ENCODE measurements at regions not wholly inside any gene's neighbourhood (a gene's known extent, or its start where the extent isn't known, plus 50 kb on each side); places are given as distances from the start of the nearest gene placed in this dataset.

DNA sequence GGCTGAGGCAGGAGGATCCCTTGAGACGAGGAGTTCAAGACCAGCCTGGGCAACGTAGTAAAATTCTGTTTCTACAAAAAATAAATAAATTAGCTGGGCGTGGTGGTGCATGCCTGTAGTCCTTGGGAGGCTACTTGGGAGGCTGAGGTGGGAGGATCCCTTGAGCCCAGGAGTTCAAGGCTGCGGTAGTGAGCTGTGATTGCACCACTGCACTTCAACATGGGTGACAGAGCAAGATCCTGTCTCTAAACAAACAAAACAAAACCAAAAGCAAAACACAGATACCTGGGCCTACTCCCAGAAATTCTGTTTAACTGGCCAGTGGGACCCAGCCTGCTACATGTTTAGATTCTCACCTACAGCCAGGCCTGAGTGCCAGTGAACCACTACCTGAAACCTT lies 74.6 kb upstream of the MEDAG start:
- H3K79me2 ChIP-seq (ENCODE audit: control insufficient read depth, insufficient read depth, low read length), result no peaks in the 10 kb centered on the region
- H2AK5ac ChIP-seq (ENCODE audit: low read length), result no peak overlapping the region
- H3K4me2 ChIP-seq (ENCODE audit: low read length), result no peak overlapping the region
- H3K56ac ChIP-seq (ENCODE audit: low read length), result no peak overlapping the region
- no peak for DNase-seq
- H2BK120ac ChIP-seq (ENCODE audit: low read depth, low read length), result no peak overlapping the region
- H3K79me1 ChIP-seq (ENCODE audit: low read length), result no peaks in the 10 kb centered on the region
- peak overlapping the region; percentile 36 for H3K23ac ChIP-seq (ENCODE audit: low read length)
- H3K18ac ChIP-seq (ENCODE audit: low read length), result no peak overlapping the region
- no peak overlapping the region for H3K27ac ChIP-seq (ENCODE audit: low read depth, low read length)
- no peak overlapping the region for H3K4me3 ChIP-seq (ENCODE audit: low read length)
- no peaks in the 10 kb centered on the region for H3K27me3 ChIP-seq (ENCODE audit: insufficient read depth, low read length, poor library complexity)
- H3K9ac ChIP-seq (ENCODE audit: low read length), result no peak overlapping the region
- peaks cover 4% of the 10 kb centered on the region for H3K4me1 ChIP-seq (ENCODE audit: control insufficient read depth, low read depth, low read length)
- H2BK15ac ChIP-seq (replicated peaks; ENCODE audit: low read depth), result no peak overlapping the region
- H3K36me3 ChIP-seq (ENCODE audit: control insufficient read depth, insufficient read depth, low read length), result no peaks in the 10 kb centered on the region
- no peak overlapping the region for H4K5ac ChIP-seq (ENCODE audit: low read length)
- H4K8ac ChIP-seq (ENCODE audit: low read depth, low read length), result no peak overlapping the region
- H2BK5ac ChIP-seq (ENCODE audit: low read length), result no peak overlapping the region
- no CpG with 5 or more reads among the region's 4 CpGs for WGBS (ENCODE audit: extremely low coverage, insufficient coverage, low lambda C conversion rate)
- no peak overlapping the region for H3K4ac ChIP-seq (ENCODE audit: low read depth, low read length)

DNA sequence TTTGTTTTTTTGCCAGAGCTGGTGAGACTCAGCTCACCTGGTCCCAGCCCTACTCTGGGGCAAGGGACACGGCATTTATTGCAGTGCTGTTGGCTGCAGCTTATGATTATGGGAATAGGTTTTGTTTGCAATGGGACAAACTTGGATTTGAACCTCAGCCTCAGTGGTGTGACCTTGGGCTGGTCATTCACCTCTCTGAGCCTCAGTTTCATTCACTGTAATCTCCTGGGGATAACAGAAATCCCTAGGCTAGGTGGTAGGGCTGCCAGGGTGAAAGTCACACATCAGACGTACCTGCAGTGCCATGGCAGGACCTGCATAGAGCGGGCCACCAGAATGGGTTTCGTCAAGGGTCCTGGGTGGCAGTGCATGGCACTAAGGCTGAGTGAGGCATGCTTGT lies 73.7 kb upstream of the MEDAG start:
- no CpG with 5 or more reads among the region's 4 CpGs for WGBS (ENCODE audit: extremely low coverage, insufficient coverage, low lambda C conversion rate)
- Histone ChIP-seq H3K18ac (ENCODE audit: low read length) (no peak overlapping the region), H3K4me3 (ENCODE audit: low read length) (no peak overlapping the region), H3K9ac (ENCODE audit: low read length) (no peak overlapping the region), H3K4me1 (ENCODE audit: control insufficient read depth, low read depth, low read length) (peaks cover 6% of the 10 kb centered on the region), H3K27ac (ENCODE audit: low read depth, low read length) (no peak overlapping the region), H3K79me2 (ENCODE audit: control insufficient read depth, insufficient read depth, low read length) (no peaks in the 10 kb centered on the region), H2BK15ac (replicated peaks; ENCODE audit: low read depth) (no peak overlapping the region), H3K4me2 (ENCODE audit: low read length) (no peak overlapping the region), H3K4ac (ENCODE audit: low read depth, low read length) (no peak overlapping the region), H3K23ac (ENCODE audit: low read length) (no peak overlapping the region), H2BK5ac (ENCODE audit: low read length) (no peak overlapping the region), H4K5ac (ENCODE audit: low read length) (no peak overlapping the region), H3K27me3 (ENCODE audit: insufficient read depth, low read length, poor library complexity) (no peaks in the 10 kb centered on the region), H3K79me1 (ENCODE audit: low read length) (no peaks in the 10 kb centered on the region), H3K56ac (ENCODE audit: low read length) (no peak overlapping the region), H2AK5ac (ENCODE audit: low read length) (no peak overlapping the region), H3K36me3 (ENCODE audit: control insufficient read depth, insufficient read depth, low read length) (no peaks in the 10 kb centered on the region), H2BK120ac (ENCODE audit: low read depth, low read length) (no peak overlapping the region), H4K8ac (ENCODE audit: low read depth, low read length) (no peak overlapping the region)
- no peak for DNase-seq

DNA sequence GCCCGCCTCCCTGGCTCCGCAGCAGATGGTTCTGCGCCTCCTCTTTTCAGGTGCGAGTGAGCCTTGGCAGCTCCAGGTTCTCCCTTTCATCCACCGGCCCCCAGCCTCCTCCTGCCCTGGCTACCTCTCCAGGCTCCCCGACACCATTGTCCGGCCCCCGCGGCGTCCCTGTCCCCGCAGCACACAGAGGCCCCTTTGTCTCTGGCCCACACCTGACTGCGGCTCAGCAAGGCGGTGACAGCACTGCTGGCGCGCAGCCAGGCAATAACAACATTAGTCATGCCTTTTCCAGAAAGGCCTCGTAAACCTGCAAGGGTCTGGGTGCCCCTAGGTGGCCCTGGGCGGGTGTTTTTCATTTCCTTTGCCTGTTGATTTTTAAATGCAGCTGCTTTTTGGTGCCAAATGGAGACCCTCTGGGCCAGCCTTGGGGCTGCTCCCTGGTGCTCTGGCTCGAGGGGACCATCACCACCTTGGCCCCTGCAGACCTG lies 73.2 kb upstream of the MEDAG start:
- H2BK120ac ChIP-seq (ENCODE audit: low read depth, low read length), result no peak overlapping the region
- DNase-seq, result peak; percentile 54
- no peak overlapping the region for H2AK5ac ChIP-seq (ENCODE audit: low read length)
- H4K5ac ChIP-seq (ENCODE audit: low read length), result no peak overlapping the region
- H3K4me3 ChIP-seq (ENCODE audit: low read length), result no peak overlapping the region
- no peaks in the 10 kb centered on the region for H3K27me3 ChIP-seq (ENCODE audit: insufficient read depth, low read length, poor library complexity)
- peaks cover 5% of the 10 kb centered on the region for H3K4me1 ChIP-seq (ENCODE audit: control insufficient read depth, low read depth, low read length)
- no peaks in the 10 kb centered on the region for H3K79me1 ChIP-seq (ENCODE audit: low read length)
- no peak overlapping the region for H4K8ac ChIP-seq (ENCODE audit: low read depth, low read length)
- no peak overlapping the region for H3K4me2 ChIP-seq (ENCODE audit: low read length)
- WGBS (ENCODE audit: extremely low coverage, insufficient coverage, low lambda C conversion rate), result no CpG with 5 or more reads among the region's 18 CpGs
- H3K56ac ChIP-seq (ENCODE audit: low read length), result peak overlapping the region; percentile 10
- H2BK15ac ChIP-seq (replicated peaks; ENCODE audit: low read depth), result no peak overlapping the region
- H3K18ac ChIP-seq (ENCODE audit: low read length), result no peak overlapping the region
- H3K4ac ChIP-seq (ENCODE audit: low read depth, low read length), result peak overlapping the region; percentile 43
- no peaks in the 10 kb centered on the region for H3K36me3 ChIP-seq (ENCODE audit: control insufficient read depth, insufficient read depth, low read length)
- H3K27ac ChIP-seq (ENCODE audit: low read depth, low read length), result no peak overlapping the region
- no peak overlapping the region for H3K9ac ChIP-seq (ENCODE audit: low read length)
- no peaks in the 10 kb centered on the region for H3K79me2 ChIP-seq (ENCODE audit: control insufficient read depth, insufficient read depth, low read length)
- H3K23ac ChIP-seq (ENCODE audit: low read length), result no peak overlapping the region
- H2BK5ac ChIP-seq (ENCODE audit: low read length), result no peak overlapping the region

- Histone ChIP-seq H3K56ac (ENCODE audit: low read length) (no peak overlapping the region), H3K27me3 (ENCODE audit: insufficient read depth, low read length, poor library complexity) (no peaks in the 10 kb centered on the region), H3K23ac (ENCODE audit: low read length) (no peak overlapping the region), H2BK120ac (ENCODE audit: low read depth, low read length) (no peak overlapping the region), H3K36me3 (ENCODE audit: control insufficient read depth, insufficient read depth, low read length) (no peaks in the 10 kb centered on the region), H3K79me1 (ENCODE audit: low read length) (no peaks in the 10 kb centered on the region), H2AK5ac (ENCODE audit: low read length) (no peak overlapping the region), H4K5ac (ENCODE audit: low read length) (no peak overlapping the region), H4K8ac (ENCODE audit: low read depth, low read length) (no peak overlapping the region), H3K4me2 (ENCODE audit: low read length) (no peak overlapping the region), H3K27ac (ENCODE audit: low read depth, low read length) (no peak overlapping the region), H3K79me2 (ENCODE audit: control insufficient read depth, insufficient read depth, low read length) (no peaks in the 10 kb centered on the region), H3K4ac (ENCODE audit: low read depth, low read length) (no peak overlapping the region), H2BK5ac (ENCODE audit: low read length) (no peak overlapping the region), H3K9ac (ENCODE audit: low read length) (no peak overlapping the region), H2BK15ac (replicated peaks; ENCODE audit: low read depth) (no peak overlapping the region), H3K4me3 (ENCODE audit: low read length) (no peak overlapping the region), H3K4me1 (ENCODE audit: control insufficient read depth, low read depth, low read length) (peaks cover 5% of the 10 kb centered on the region), H3K18ac (ENCODE audit: low read length) (no peak overlapping the region)
- DNase-seq, result no peak
- WGBS (ENCODE audit: extremely low coverage, insufficient coverage, low lambda C conversion rate), result no CpG with 5 or more reads among the region's 9 CpGs
Measured at GRCh38 chr13:30835442-30835841, 70.6 kb upstream of the MEDAG start.

DNA sequence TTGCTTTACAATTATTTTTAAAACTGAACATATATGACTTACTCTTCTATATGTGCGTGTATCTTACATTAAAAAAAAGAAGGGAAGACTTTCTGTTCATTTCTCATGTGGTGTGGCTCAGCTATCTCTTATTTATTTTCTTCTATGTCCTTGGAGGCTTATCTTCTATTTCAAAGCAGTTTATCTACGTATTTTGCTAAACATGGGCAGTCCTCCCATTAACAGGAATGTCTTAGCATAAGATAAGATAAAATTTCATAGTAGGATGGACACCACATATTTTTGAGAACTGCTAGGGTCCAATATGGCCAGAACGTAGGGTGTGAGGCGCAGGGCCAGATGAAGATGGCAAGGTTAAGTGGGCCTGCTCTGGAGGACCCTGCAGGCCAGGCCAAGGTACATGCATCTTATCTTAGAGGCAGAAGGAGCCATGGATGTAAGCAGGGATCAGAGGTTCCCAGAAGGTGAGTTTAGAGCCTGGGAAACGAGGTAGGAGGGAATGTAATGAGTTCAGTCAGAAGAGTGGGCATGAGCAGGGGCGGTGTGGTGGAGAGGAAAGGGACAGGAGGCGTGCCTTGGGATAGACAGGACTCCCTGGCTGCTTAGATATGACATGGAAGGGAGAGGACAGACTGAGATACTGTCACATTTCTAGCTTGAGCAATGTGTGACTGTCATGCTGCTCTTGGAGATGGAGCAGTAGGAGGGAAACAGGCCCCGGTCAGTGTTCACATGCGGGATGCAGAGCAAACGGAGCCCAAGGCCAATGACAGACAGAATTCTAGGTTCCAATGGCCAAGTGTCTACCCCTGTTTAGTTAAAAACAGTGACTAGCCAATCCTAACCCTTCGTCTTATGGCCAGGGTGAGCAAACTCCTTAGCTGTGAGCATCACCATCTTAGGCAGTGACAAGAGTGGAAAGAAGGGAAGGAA lies 68.6 kb upstream of the MEDAG start:
- Histone ChIP-seq H3K9ac (ENCODE audit: low read length) (no peak overlapping the region), H3K79me1 (ENCODE audit: low read length) (no peaks in the 10 kb centered on the region), H3K4ac (ENCODE audit: low read depth, low read length) (no peak overlapping the region), H2BK120ac (ENCODE audit: low read depth, low read length) (no peak overlapping the region), H3K4me2 (ENCODE audit: low read length) (no peak overlapping the region), H3K79me2 (ENCODE audit: control insufficient read depth, insufficient read depth, low read length) (no peaks in the 10 kb centered on the region), H3K23ac (ENCODE audit: low read length) (no peak overlapping the region), H2BK5ac (ENCODE audit: low read length) (no peak overlapping the region), H3K4me1 (ENCODE audit: control insufficient read depth, low read depth, low read length) (peaks cover 5% of the 10 kb centered on the region), H3K4me3 (ENCODE audit: low read length) (no peak overlapping the region), H4K8ac (ENCODE audit: low read depth, low read length) (no peak overlapping the region), H4K5ac (ENCODE audit: low read length) (no peak overlapping the region), H3K36me3 (ENCODE audit: control insufficient read depth, insufficient read depth, low read length) (no peaks in the 10 kb centered on the region), H3K56ac (ENCODE audit: low read length) (no peak overlapping the region), H3K18ac (ENCODE audit: low read length) (no peak overlapping the region), H3K27me3 (ENCODE audit: insufficient read depth, low read length, poor library complexity) (no peaks in the 10 kb centered on the region), H2BK15ac (replicated peaks; ENCODE audit: low read depth) (no peak overlapping the region), H3K27ac (ENCODE audit: low read depth, low read length) (no peak overlapping the region), H2AK5ac (ENCODE audit: low read length) (no peak overlapping the region)
- peak; percentile 56 for DNase-seq
- WGBS (ENCODE audit: extremely low coverage, insufficient coverage, low lambda C conversion rate), result no CpG with 5 or more reads among the region's 11 CpGs

Data from mesendoderm (in vitro differentiated cells).